ENCODE measurements at regions not wholly inside any gene's neighbourhood (a gene's known extent, or its start where the extent isn't known, plus 50 kb on each side); places are given as distances from the start of the nearest gene placed in this dataset.

DNA sequence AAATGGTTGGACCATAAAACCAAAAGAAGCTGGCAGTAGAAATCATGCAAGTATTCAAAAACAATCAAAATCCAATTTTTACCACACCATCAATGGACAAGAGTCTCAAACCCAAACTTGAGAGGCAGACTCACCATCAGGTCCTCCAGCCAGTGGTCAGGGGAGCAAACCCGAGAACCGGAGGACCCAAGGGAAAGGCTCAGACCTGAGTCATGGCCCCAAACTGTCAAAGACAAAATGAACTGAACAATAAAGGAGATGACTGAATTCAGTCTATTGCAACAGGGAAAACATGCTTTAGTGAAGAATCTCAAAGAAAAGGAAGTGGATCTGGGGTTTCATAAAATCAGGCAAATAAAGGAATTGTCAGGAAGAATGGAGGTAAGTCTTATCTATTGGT is 150.7 kb upstream of the MGAT5 start:
- no peak overlapping the region for H3K27ac ChIP-seq (ENCODE audit: low read depth, low read length)
- no peak overlapping the region for H2AFZ ChIP-seq (ENCODE audit: low read length)
- no peak overlapping the region for H3K4me2 ChIP-seq (ENCODE audit: insufficient read depth, low read length)
- no peaks in the 10 kb centered on the region for H3K36me3 ChIP-seq (ENCODE audit: insufficient read depth, low read length)
- TF ChIP-seq, protein P1, sequence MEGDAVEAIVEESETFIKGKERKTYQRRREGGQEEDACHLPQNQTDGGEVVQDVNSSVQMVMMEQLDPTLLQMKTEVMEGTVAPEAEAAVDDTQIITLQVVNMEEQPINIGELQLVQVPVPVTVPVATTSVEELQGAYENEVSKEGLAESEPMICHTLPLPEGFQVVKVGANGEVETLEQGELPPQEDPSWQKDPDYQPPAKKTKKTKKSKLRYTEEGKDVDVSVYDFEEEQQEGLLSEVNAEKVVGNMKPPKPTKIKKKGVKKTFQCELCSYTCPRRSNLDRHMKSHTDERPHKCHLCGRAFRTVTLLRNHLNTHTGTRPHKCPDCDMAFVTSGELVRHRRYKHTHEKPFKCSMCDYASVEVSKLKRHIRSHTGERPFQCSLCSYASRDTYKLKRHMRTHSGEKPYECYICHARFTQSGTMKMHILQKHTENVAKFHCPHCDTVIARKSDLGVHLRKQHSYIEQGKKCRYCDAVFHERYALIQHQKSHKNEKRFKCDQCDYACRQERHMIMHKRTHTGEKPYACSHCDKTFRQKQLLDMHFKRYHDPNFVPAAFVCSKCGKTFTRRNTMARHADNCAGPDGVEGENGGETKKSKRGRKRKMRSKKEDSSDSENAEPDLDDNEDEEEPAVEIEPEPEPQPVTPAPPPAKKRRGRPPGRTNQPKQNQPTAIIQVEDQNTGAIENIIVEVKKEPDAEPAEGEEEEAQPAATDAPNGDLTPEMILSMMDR (IDR thresholded peaks at IDR 0.05; ENCODE audit: extremely low read depth, low read depth, low read length) = no peak
- no peaks in the 10 kb centered on the region for H3K4me1 ChIP-seq (ENCODE audit: insufficient read depth, low read length)
- no peaks in the 10 kb centered on the region for H3K79me2 ChIP-seq (ENCODE audit: insufficient read depth, low read length)
- no peaks in the 10 kb centered on the region for H3K27me3 ChIP-seq (ENCODE audit: insufficient read depth, low read length)
- no peaks in the 10 kb centered on the region for H3K9me3 ChIP-seq (ENCODE audit: low read depth, low read length)
- no peak for DNase-seq (ENCODE audit: insufficient read length, low spot score, missing footprints)
- H4K20me1 ChIP-seq (ENCODE audit: insufficient read depth, low read length) = no peaks in the 10 kb centered on the region
- H3K4me3 ChIP-seq (ENCODE audit: insufficient read depth, low read length) = no peak overlapping the region

DNA sequence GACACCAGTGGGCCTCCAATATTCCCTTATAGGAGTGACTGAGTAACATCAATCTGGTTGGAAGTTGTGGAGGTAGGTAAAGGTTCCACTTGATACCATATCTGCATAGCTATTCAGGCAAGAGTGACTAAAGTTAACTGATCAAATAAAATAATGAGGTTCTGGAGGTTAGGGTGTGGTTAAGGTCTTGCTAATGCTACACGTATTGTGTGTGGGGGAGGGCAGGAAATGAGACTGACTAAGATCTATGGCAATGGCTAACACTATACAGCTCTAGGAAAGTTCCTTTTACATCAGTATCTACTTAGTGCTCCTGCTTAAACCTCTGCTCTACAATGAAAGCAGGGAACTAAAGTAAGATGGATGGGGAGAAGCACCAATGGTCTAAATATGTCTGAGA is 149.1 kb upstream of the MGAT5 start:
- H3K9me3 ChIP-seq (ENCODE audit: low read depth, low read length) = no peaks in the 10 kb centered on the region
- no peak overlapping the region for H2AFZ ChIP-seq (ENCODE audit: low read length)
- H3K4me3 ChIP-seq (ENCODE audit: insufficient read depth, low read length) = no peak overlapping the region
- no peak overlapping the region for H3K27ac ChIP-seq (ENCODE audit: low read depth, low read length)
- H3K4me2 ChIP-seq (ENCODE audit: insufficient read depth, low read length) = no peak overlapping the region
- no peaks in the 10 kb centered on the region for H3K79me2 ChIP-seq (ENCODE audit: insufficient read depth, low read length)
- H3K27me3 ChIP-seq (ENCODE audit: insufficient read depth, low read length) = no peaks in the 10 kb centered on the region
- no peak for DNase-seq (ENCODE audit: insufficient read length, low spot score, missing footprints)
- no peaks in the 10 kb centered on the region for H3K4me1 ChIP-seq (ENCODE audit: insufficient read depth, low read length)
- H4K20me1 ChIP-seq (ENCODE audit: insufficient read depth, low read length) = no peaks in the 10 kb centered on the region
- TF ChIP-seq, protein P1 (IDR thresholded peaks at IDR 0.05; ENCODE audit: extremely low read depth, low read depth, low read length) = no peak
- H3K36me3 ChIP-seq (ENCODE audit: insufficient read depth, low read length) = no peaks in the 10 kb centered on the region

DNA sequence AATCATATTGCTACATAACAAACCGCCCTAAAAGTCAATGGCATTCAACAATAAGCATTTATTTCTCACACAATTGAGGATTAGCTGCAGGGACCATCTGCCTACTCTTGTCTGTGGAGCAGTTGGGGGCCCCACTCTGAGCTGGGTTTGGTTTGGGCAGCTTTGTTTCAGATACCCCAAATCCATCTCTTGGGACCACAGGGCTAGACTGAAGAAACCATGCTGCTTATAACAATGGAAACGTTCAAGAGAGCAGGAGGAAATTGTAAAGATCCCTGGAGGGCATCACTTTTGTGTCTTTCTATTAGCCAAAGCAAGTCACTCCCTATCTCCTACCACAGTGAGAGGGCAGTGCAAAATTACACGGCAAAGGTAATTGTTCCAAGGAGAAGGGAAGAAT is 146.5 kb upstream of the MGAT5 start:
- Histone ChIP-seq H3K9me3 (ENCODE audit: low read depth, low read length) (no peaks in the 10 kb centered on the region), H3K27ac (ENCODE audit: low read depth, low read length) (no peak overlapping the region)
- TF ChIP-seq, protein P1 (IDR thresholded peaks at IDR 0.05; ENCODE audit: extremely low read depth, low read depth, low read length) = no peak

DNA sequence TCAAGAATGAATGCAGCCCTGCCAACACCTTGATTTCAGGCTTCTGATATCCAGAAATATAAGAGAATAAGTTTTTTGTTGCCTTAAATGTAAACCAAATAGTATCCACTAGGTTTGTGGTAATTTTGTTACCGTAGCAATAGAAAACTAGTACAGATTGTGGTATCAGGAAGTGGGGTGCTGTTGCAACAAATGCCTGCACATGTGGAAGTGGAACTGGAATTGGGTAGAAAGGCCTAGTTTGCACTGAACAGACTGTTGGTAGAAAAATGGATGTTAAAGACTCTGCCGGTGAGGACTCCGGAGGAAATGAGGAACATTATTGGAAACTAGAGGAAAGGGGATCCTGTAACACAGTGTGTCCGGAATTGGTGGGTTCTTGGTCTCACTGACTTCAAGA is 145.8 kb upstream of the MGAT5 start:
- H2AFZ ChIP-seq (ENCODE audit: low read length) = no peak overlapping the region
- no peaks in the 10 kb centered on the region for H3K79me2 ChIP-seq (ENCODE audit: insufficient read depth, low read length)
- H3K27ac ChIP-seq (ENCODE audit: low read depth, low read length) = no peak overlapping the region
- no peaks in the 10 kb centered on the region for H3K4me1 ChIP-seq (ENCODE audit: insufficient read depth, low read length)
- no peak overlapping the region for H3K4me2 ChIP-seq (ENCODE audit: insufficient read depth, low read length)
- H4K20me1 ChIP-seq (ENCODE audit: insufficient read depth, low read length) = no peaks in the 10 kb centered on the region
- no peak overlapping the region for H3K4me3 ChIP-seq (ENCODE audit: insufficient read depth, low read length)
- H3K36me3 ChIP-seq (ENCODE audit: insufficient read depth, low read length) = no peaks in the 10 kb centered on the region
- DNase-seq (ENCODE audit: insufficient read length, low spot score, missing footprints) = no peak
- peaks cover 4% of the 10 kb centered on the region for H3K27me3 ChIP-seq (ENCODE audit: insufficient read depth, low read length)
- H3K9me3 ChIP-seq (ENCODE audit: low read depth, low read length) = no peaks in the 10 kb centered on the region
- TF ChIP-seq, protein P1 (IDR thresholded peaks at IDR 0.05; ENCODE audit: extremely low read depth, low read depth, low read length) = no peak

More for the DNA sequence above, 146.5 kb upstream of the MGAT5 start:
- Histone ChIP-seq H2AFZ (ENCODE audit: low read length) (no peak overlapping the region), H3K4me3 (ENCODE audit: insufficient read depth, low read length) (no peak overlapping the region), H3K36me3 (ENCODE audit: insufficient read depth, low read length) (no peaks in the 10 kb centered on the region), H3K27me3 (ENCODE audit: insufficient read depth, low read length) (no peaks in the 10 kb centered on the region), H4K20me1 (ENCODE audit: insufficient read depth, low read length) (no peaks in the 10 kb centered on the region), H3K4me2 (ENCODE audit: insufficient read depth, low read length) (no peak overlapping the region), H3K79me2 (ENCODE audit: insufficient read depth, low read length) (no peaks in the 10 kb centered on the region), H3K4me1 (ENCODE audit: insufficient read depth, low read length) (no peaks in the 10 kb centered on the region)
- DNase-seq (ENCODE audit: insufficient read length, low spot score, missing footprints) = no peak
